DMS79 treated with DMSO at 0.1 percent for 48 hours (cell line): ENCODE measurements at regions not wholly inside any gene's neighbourhood (a gene's known extent, or its start where the extent isn't known, plus 50 kb on each side); places are given as distances from the start of the nearest gene placed in this dataset.

Experiments
- DNase-seq: peaks from one replicate; lab custom pipeline; 2025; lab: John Stamatoyannopoulos, UW

- peak; percentile 91 for DNase-seq
These were observed 256.1 kb upstream of the UBASH3B start for GRCh38 chr11:122399375-122399774.

- DNase-seq: no peak
These were observed 256.7 kb upstream of the UBASH3B start for GRCh38 chr11:122398851-122399250.

GRCh38 chr11:122398167-122398566 is 257.4 kb upstream of the UBASH3B start:
- DNase-seq: no peak

- no peak for DNase-seq
These were observed 260.2 kb upstream of the UBASH3B start for GRCh38 chr11:122395282-122395681.

- peak; percentile 67 for DNase-seq
These were observed 261.2 kb upstream of the UBASH3B start for GRCh38 chr11:122394313-122394712.

- no peak for DNase-seq
These were observed 262.2 kb upstream of the UBASH3B start for GRCh38 chr11:122393209-122393860.

- no peak for DNase-seq
These were observed 263.0 kb upstream of the UBASH3B start for GRCh38 chr11:122392508-122392907.

GRCh38 chr11:122391049-122391448 is 264.5 kb upstream of the UBASH3B start:
- no peak for DNase-seq

- no peak for DNase-seq
These were observed 267.2 kb upstream of the BLID start for GRCh38 chr11:122383186-122383585.

- no peak for DNase-seq
These were observed 259.8 kb upstream of the BLID start for GRCh38 chr11:122375687-122376399.

- no peak for DNase-seq
These were observed 252.8 kb upstream of the BLID start for GRCh38 chr11:122368796-122369195.

- DNase-seq: no peak
These were observed 251.8 kb upstream of the BLID start for GRCh38 chr11:122367809-122368231.

GRCh38 chr11:122365610-122366360 is 249.8 kb upstream of the BLID start:
- DNase-seq: no peak

GRCh38 chr11:122363296-122363695 is 247.3 kb upstream of the BLID start:
- DNase-seq: peak; percentile 13

GRCh38 chr11:122362381-122362780 is 246.4 kb upstream of the BLID start:
- no peak for DNase-seq

- no peak for DNase-seq
These were observed 244.9 kb upstream of the BLID start for GRCh38 chr11:122360875-122361274.

GRCh38 chr11:122359081-122359571 is 243.1 kb upstream of the BLID start:
- DNase-seq: no peak

GRCh38 chr11:122358292-122358691 is 242.3 kb upstream of the BLID start:
- no peak for DNase-seq

- DNase-seq: no peak
These were observed 240.0 kb upstream of the BLID start for GRCh38 chr11:122355968-122356367.

- DNase-seq: no peak
These were observed 238.1 kb upstream of the BLID start for GRCh38 chr11:122354025-122354697.

- no peak for DNase-seq
These were observed 237.5 kb upstream of the BLID start for GRCh38 chr11:122353561-122353960.
